Ascending aorta (tissue), 2 donors: ENCODE measurements at regions not wholly inside any gene's neighbourhood (a gene's known extent, or its start where the extent isn't known, plus 50 kb on each side); places are given as distances from the start of the nearest gene placed in this dataset.

ENCODE experiments used
- DNase-seq, 2 donors: peaks; one replicate each; pipeline ENCODE4 v3.0.0-alpha.2; 2019; ENCODE audit warnings: low spot score in 2 of 2
- H3K27ac ChIP-seq, 2 donors: fragments of 200-600 bp; sonication (generic); one replicate each; pipeline ENCODE4 v1.5.1; 2016 to 2017; ENCODE audit warnings: mild to moderate bottlenecking in 1 of 2
- H3K27me3 ChIP-seq: fragments of 200-600 bp; sonication (generic); one replicate; pipeline ENCODE4 v1.5.1; 2017
- H3K36me3 ChIP-seq, 2 donors: fragments of 200-600 bp; sonication (generic); one replicate each; pipeline ENCODE4 v1.5.1; 2016
- H3K4me1 ChIP-seq, 2 donors: fragments of 200-600 bp; sonication (generic); one replicate each; pipeline ENCODE4 v1.5.1; 2016 to 2017; ENCODE audit warnings: mild to moderate bottlenecking in 1 of 2
- H3K4me3 ChIP-seq, 2 donors: fragments of 200-600 bp; sonication (generic); one replicate each; pipeline ENCODE4 v1.5.1; 2016 to 2017; ENCODE audit warnings: mild to moderate bottlenecking in 1 of 2
- H3K9me3 ChIP-seq, 2 donors: fragments of 200-600 bp; sonication (generic); one replicate each; pipeline ENCODE4 v1.5.1; 2016
- CTCF ChIP-seq, 3 experiments: fragments of 200-600 bp in 2 of 3; fragments of 450-650 bp in 1 of 3; sonication (generic) in 2 of 3; IDR thresholded peaks; one replicate each; pipeline ENCODE4 v1.5.1; 2016 to 2019; ENCODE audit warnings: antibody characterized with exemption in 3 of 3, mild to moderate bottlenecking in 1 of 3, moderate library complexity in 1 of 3
- intact Hi-C: fragments of 100-400 bp; cut with DNase I; formaldehyde crosslinking; loops from one replicate; pipeline ENCODE4 v1.15.1; 2023

- H3K9me3 ChIP-seq, result peaks cover 0 to 11% of the 10 kb centered on the region in 2 donors
- intact Hi-C loops, result no loop called here
- H3K4me1 ChIP-seq, result no peaks in the 10 kb centered on the region
- TF ChIP-seq CTCF (IDR thresholded peaks at IDR 0.05), result no peak
- no peak overlapping the region for H3K4me3 ChIP-seq
- H3K36me3 ChIP-seq, result no peaks in the 10 kb centered on the region
- H3K27me3 ChIP-seq, result no peaks in the 10 kb centered on the region
- DNase-seq, result no peak
- H3K27ac ChIP-seq, result no peak overlapping the region
Measured at GRCh38 chr7:84245835-84246234, 51.2 kb upstream of the SEMA3A start.
